ENCODE measurements at regions not wholly inside any gene's neighbourhood (a gene's known extent, or its start where the extent isn't known, plus 50 kb on each side); places are given as distances from the start of the nearest gene placed in this dataset.

- no peak for DNase-seq (ENCODE audit: low spot score)
These were observed 83.0 kb upstream of the HS6ST1 start for GRCh38 chr2:128401680-128402079.

GRCh38 chr2:128402911-128403670 lies 84.4 kb upstream of the HS6ST1 start:
- no peak for DNase-seq (ENCODE audit: low spot score)

- DNase-seq (ENCODE audit: low spot score): no peak
These were observed 85.4 kb upstream of the HS6ST1 start for GRCh38 chr2:128403814-128404708.

- no peak for DNase-seq (ENCODE audit: low spot score)
These were observed 86.2 kb upstream of the HS6ST1 start for GRCh38 chr2:128404709-128405466.

- DNase-seq (ENCODE audit: low spot score): no peak
These were observed 86.8 kb upstream of the HS6ST1 start for GRCh38 chr2:128405467-128405900.

- no peak for DNase-seq (ENCODE audit: low spot score)
These were observed 87.4 kb upstream of the HS6ST1 start for GRCh38 chr2:128405981-128406613.

- DNase-seq (ENCODE audit: low spot score): no peak
These were observed 88.3 kb upstream of the HS6ST1 start for GRCh38 chr2:128406736-128407554.

- DNase-seq (ENCODE audit: low spot score): no peak
These were observed 90.0 kb upstream of the HS6ST1 start for GRCh38 chr2:128408349-128409305.

- no peak for DNase-seq (ENCODE audit: low spot score)
These were observed 90.8 kb upstream of the HS6ST1 start for GRCh38 chr2:128409326-128410034.

- no peak for DNase-seq (ENCODE audit: low spot score)
These were observed 91.5 kb upstream of the HS6ST1 start for GRCh38 chr2:128410035-128410757.

GRCh38 chr2:128410758-128411215 lies 92.1 kb upstream of the HS6ST1 start:
- no peak for DNase-seq (ENCODE audit: low spot score)

GRCh38 chr2:128411431-128411830 lies 92.8 kb upstream of the HS6ST1 start:
- DNase-seq (ENCODE audit: low spot score): no peak

- DNase-seq (ENCODE audit: low spot score): no peak
These were observed 93.7 kb upstream of the HS6ST1 start for GRCh38 chr2:128412181-128412871.

GRCh38 chr2:128413014-128413717 lies 94.5 kb upstream of the HS6ST1 start:
- DNase-seq (ENCODE audit: low spot score): no peak

GRCh38 chr2:128413718-128414341 lies 95.2 kb upstream of the HS6ST1 start:
- DNase-seq (ENCODE audit: low spot score): no peak

- no peak for DNase-seq (ENCODE audit: low spot score)
These were observed 95.7 kb upstream of the HS6ST1 start for GRCh38 chr2:128414351-128414750.
